AG04449 (cell line): ENCODE measurements at regions not wholly inside any gene's neighbourhood (a gene's known extent, or its start where the extent isn't known, plus 50 kb on each side); places are given as distances from the start of the nearest gene placed in this dataset.

Experiments used
- CTCF ChIA-PET: fragments of 350-600 bp; formaldehyde crosslinking; extraction: SDS; loops from one replicate; lab custom pipeline; 2021; ENCODE audit warnings: antibody characterized with exemption; lab: Yijun Ruan, JAX
- POLR2A ChIA-PET: fragments of 400-600, 350-600 bp; formaldehyde crosslinking; extraction: SDS; loops from one replicate; lab custom pipeline; 2020; ENCODE audit warnings: antibody characterized with exemption, inconsistent platforms; lab: Yijun Ruan, JAX
- DNase-seq: peaks from one replicate; pipeline ENCODE4 v3.0.0-alpha.2; 2010; ENCODE audit warnings: low read depth, low spot score
- H3K4me3 ChIP-seq: 2 replicates; pipeline ENCODE4 v1.5.1; 2011; ENCODE audit warnings: low read depth, mild to moderate bottlenecking, control low read depth, low read length
- TF ChIP-seq, protein P1 (sequence below): IDR thresholded peaks from one replicate; pipeline ENCODE4 v1.5.1; 2011; ENCODE audit warnings: mild to moderate bottlenecking, moderate library complexity, low read length, control low read depth, inconsistent platforms; ENCODE audit not compliant: insufficient read depth; ENCODE audit errors: missing control alignments

DNA sequence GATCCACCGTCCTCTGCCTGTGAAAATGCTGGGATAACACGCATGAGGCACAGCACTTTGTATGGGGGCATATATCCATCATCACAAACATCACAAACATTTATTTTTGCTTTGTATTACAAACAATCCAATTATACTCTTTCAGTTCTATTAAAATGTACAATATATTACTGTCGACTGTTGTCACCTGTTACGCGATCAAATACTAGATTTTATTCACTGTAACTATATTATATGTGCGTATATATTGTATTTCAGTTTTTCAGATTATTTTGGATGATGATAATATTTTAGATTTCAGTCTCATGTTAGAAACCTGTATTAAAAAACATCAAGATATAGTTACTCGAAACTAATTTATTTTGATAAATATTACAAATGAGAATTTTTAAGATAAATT is 998.3 kb downstream of the EFNB2 start:
- no peak overlapping the region for H3K4me3 ChIP-seq
- POLR2A ChIA-PET: no interaction called here
- no peak for DNase-seq
- TF ChIP-seq, protein P1, sequence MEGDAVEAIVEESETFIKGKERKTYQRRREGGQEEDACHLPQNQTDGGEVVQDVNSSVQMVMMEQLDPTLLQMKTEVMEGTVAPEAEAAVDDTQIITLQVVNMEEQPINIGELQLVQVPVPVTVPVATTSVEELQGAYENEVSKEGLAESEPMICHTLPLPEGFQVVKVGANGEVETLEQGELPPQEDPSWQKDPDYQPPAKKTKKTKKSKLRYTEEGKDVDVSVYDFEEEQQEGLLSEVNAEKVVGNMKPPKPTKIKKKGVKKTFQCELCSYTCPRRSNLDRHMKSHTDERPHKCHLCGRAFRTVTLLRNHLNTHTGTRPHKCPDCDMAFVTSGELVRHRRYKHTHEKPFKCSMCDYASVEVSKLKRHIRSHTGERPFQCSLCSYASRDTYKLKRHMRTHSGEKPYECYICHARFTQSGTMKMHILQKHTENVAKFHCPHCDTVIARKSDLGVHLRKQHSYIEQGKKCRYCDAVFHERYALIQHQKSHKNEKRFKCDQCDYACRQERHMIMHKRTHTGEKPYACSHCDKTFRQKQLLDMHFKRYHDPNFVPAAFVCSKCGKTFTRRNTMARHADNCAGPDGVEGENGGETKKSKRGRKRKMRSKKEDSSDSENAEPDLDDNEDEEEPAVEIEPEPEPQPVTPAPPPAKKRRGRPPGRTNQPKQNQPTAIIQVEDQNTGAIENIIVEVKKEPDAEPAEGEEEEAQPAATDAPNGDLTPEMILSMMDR: no peak
- CTCF ChIA-PET: no interaction called here

- DNase-seq: no peak
- no peak overlapping the region for H3K4me3 ChIP-seq
- ChIA-PET CTCF (no interaction called here), POLR2A (no interaction called here)
- TF ChIP-seq, protein P1: no peak
These were observed 1005.0 kb downstream of the EFNB2 start for GRCh38 chr13:105530468-105530867.

DNA sequence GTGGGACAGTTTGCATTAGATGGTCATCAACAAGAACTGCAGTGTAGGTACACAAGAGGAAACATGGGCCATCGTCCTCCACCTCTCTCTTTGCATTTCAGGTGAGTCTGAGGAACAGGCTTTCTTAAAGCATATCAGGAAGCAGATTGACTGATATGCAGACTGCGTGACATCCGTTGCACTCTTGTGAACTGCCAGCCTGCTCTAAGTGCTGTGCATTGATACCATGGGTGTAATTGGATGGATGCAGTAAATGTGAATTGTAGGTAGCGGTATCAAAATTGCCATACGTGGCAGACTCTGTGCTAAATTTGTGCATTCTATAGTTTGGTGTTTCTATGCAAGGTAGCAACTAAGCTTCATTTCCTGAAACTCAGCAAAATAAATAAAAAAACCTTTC is 1008.3 kb downstream of the EFNB2 start:
- CTCF ChIA-PET: no interaction called here
- no peak for DNase-seq
- TF ChIP-seq, protein P1: no peak
- no peak overlapping the region for H3K4me3 ChIP-seq
- POLR2A ChIA-PET: no interaction called here

GRCh38 chr13:105519771-105520170 is 1015.7 kb downstream of the EFNB2 start:
- POLR2A ChIA-PET: no interaction called here
- DNase-seq: no peak
- no peak overlapping the region for H3K4me3 ChIP-seq
- TF ChIP-seq, protein P1: no peak
- CTCF ChIA-PET: no interaction called here

- TF ChIP-seq, protein P1: no peak
- peak; percentile 31 for DNase-seq
- ChIA-PET POLR2A (interaction anchor here (0.6 kb wide), 1 partner anchor 704 kb away, joined by 3 read pairs; no protein-coding TSS in a partner anchor), CTCF (no interaction called here)
- no peak overlapping the region for H3K4me3 ChIP-seq
These were observed 1017.4 kb downstream of the EFNB2 start for GRCh38 chr13:105518086-105518485.

DNA sequence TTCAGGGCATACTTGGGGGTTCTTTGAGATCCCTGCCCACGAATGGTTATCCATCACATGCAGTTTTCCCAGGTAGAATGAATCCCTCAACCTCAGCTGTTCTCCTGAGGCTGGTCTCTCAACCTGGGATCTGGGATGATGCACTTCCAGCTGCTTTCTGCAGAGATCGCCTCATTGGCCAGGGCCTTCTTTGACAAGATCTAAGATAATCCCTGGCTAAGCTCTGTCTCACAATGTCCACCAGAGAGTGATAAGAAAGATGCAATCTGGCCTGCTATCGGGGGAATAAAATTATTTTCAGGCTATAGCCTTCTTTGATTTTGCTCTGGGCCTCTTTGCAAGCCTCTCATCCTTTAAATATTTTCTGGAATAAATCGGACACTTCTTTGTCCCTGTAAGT is 1021.1 kb downstream of the EFNB2 start:
- ChIA-PET CTCF (no interaction called here), POLR2A (no interaction called here)
- TF ChIP-seq, protein P1: no peak
- no peak overlapping the region for H3K4me3 ChIP-seq
- no peak for DNase-seq
